ENCODE measurements at regions not wholly inside any gene's neighbourhood (a gene's known extent, or its start where the extent isn't known, plus 50 kb on each side); places are given as distances from the start of the nearest gene placed in this dataset.

GRCh38 chrX:123049071-123049625 is 134.9 kb upstream of the GRIA3 start:
- CTCF ChIA-PET (ENCODE audit: low intra/inter-chr PET ratio): no interaction called here
- Histone ChIP-seq H3K4me1 (replicated peaks in 1 of 2; ENCODE audit: control insufficient read depth in 2 of 2, insufficient read depth in 2 of 2, low read length in 2 of 2) (no peaks in the 10 kb centered on the region), H3K36me3 (ENCODE audit: control insufficient read depth, insufficient read depth, low read length) (no peaks in the 10 kb centered on the region), H3K4me3 (no peak overlapping the region), H3K9me1 (ENCODE audit: control insufficient read depth, insufficient read depth, low read length) (no peaks in the 10 kb centered on the region), H3K27me3 (ENCODE audit: control insufficient read depth in 2 of 2, insufficient read depth in 2 of 2, low read length in 2 of 2) (no peaks in the 10 kb centered on the region), H3K4me2 (ENCODE audit: insufficient read depth, low read length) (no peak overlapping the region), H4K20me1 (replicated peaks; ENCODE audit: control insufficient read depth, insufficient read depth, low read length) (no peaks in the 10 kb centered on the region), H3K9me3 (replicated peaks; ENCODE audit: control insufficient read depth, insufficient read depth, low read depth, low read length) (no peaks in the 10 kb centered on the region), H3K27ac (ENCODE audit: extremely low read depth, low read depth, low read length) (no peak overlapping the region), H3K79me2 (ENCODE audit: control insufficient read depth, insufficient read depth, low read length) (no peaks in the 10 kb centered on the region), H3K9ac (ENCODE audit: insufficient read depth in 1 of 2, low read depth in 2 of 2, low read length in 2 of 2) (no peak overlapping the region), H2AFZ (ENCODE audit: low read depth, low read length) (no peak overlapping the region)
- WGBS (ENCODE audit: insufficient coverage, low coverage, missing lambda C conversion rate): 0% methylated on average over 2 of the region's 3 CpGs
- FAIRE-seq: no peak
- intact Hi-C loops (cut with micrococcal nuclease): no loop called here
- POLR2A ChIA-PET: no interaction called here
- ATAC-seq: no peak
- BruUV-seq (replicated peaks): no TSS peak
- DNase-seq (ENCODE audit: extremely low read depth in 1 of 4, low spot score in 3 of 4): no peak
- in situ Hi-C loops (cut with MboI): no loop called here
- TF ChIP-seq DPF2 (IDR thresholded peaks at IDR 0.05) (no peak), POLR3G (IDR thresholded peaks at IDR 0.05; ENCODE audit: extremely low read depth, insufficient read length, insufficient replicate concordance) (no peak), SFPQ (IDR thresholded peaks at IDR 0.05; ENCODE audit: low read depth, low read length) (no peak), ZBTB43 (CRISPR knock-in tag; IDR thresholded peaks at IDR 0.05) (no peak), ZNF436 (CRISPR knock-in tag; IDR thresholded peaks at IDR 0.05) (no peak), SPI1 (IDR thresholded peaks at IDR 0.05; ENCODE audit: borderline replicate concordance, low read depth, low read length) (no peak), MAFF (IDR thresholded peaks at IDR 0.05; ENCODE audit: low read length) (no peak), ZNF311 (CRISPR knock-in tag; IDR thresholded peaks at IDR 0.05) (no peak), ILK (tag; IDR thresholded peaks at IDR 0.05; ENCODE audit: borderline replicate concordance, low read depth) (no peak), EWSR1 (IDR thresholded peaks at IDR 0.05; ENCODE audit: borderline replicate concordance, low read depth, partially characterized antibody) (no peak), ZNF24 (IDR thresholded peaks at IDR 0.05) (no peak), E4F1 (CRISPR knock-in tag; IDR thresholded peaks at IDR 0.05; ENCODE audit: borderline replicate concordance) (no peak), FOXO4 (CRISPR knock-in tag; IDR thresholded peaks at IDR 0.05) (no peak), NBN (IDR thresholded peaks at IDR 0.05; ENCODE audit: low read depth) (no peak)

Data from K562 (cell line).